Nephron progenitor cell (in vitro differentiated cells): ENCODE measurements at regions not wholly inside any gene's neighbourhood (a gene's known extent, or its start where the extent isn't known, plus 50 kb on each side); places are given as distances from the start of the nearest gene placed in this dataset.

ENCODE experiments used
- DNase-seq: peaks from one replicate; pipeline ENCODE4 v3.0.0; 2021
- H3K27ac Mint-ChIP-seq: 2 replicates; pipeline ENCODE4 v1.8.0; 2021; ENCODE audit warnings: mild to moderate bottlenecking, moderate library complexity, mixed read lengths
- H3K27me3 Mint-ChIP-seq: 2 replicates; pipeline ENCODE4 v1.8.0; 2021; ENCODE audit warnings: mild to moderate bottlenecking, low read depth, mixed read lengths; ENCODE audit not compliant: poor library complexity
- H3K36me3 Mint-ChIP-seq: 2 replicates; pipeline ENCODE4 v1.8.0; 2021; ENCODE audit warnings: low read depth, mixed read lengths
- H3K4me1 Mint-ChIP-seq: 2 replicates; pipeline ENCODE4 v1.8.0; 2021; ENCODE audit warnings: mixed read lengths
- H3K4me3 Mint-ChIP-seq: 2 replicates; pipeline ENCODE4 v1.8.0; 2021; ENCODE audit warnings: mild to moderate bottlenecking, moderate library complexity, mixed read lengths
- H3K9me3 Mint-ChIP-seq: 2 replicates; pipeline ENCODE4 v1.8.0; 2021; ENCODE audit warnings: mild to moderate bottlenecking, moderate library complexity, mixed read lengths
- CTCF ChIP-seq: fragments of 200-600 bp; sonication (generic); IDR thresholded peaks from 2 replicates; pipeline ENCODE4 v1.5.0; 2021; ENCODE audit warnings: antibody characterized with exemption

GRCh38 chr12:85747941-85748495 is 88.2 kb downstream of the RASSF9 start:
- Mint-ChIP-seq H3K9me3 (no peaks in the 10 kb centered on the region), H3K36me3 (no peaks in the 10 kb centered on the region), H3K4me1 (peaks cover 7% of the 10 kb centered on the region), H3K27me3 (no peaks in the 10 kb centered on the region), H3K27ac (peak overlapping the region; percentile 0), H3K4me3 (no peak overlapping the region)
- no peak for DNase-seq
- TF ChIP-seq CTCF, result no peak
